Endothelial cell (in vitro differentiated cells): ENCODE measurements at regions not wholly inside any gene's neighbourhood (a gene's known extent, or its start where the extent isn't known, plus 50 kb on each side); places are given as distances from the start of the nearest gene placed in this dataset.

Source experiments
- DNase-seq: peaks from one replicate; pipeline ENCODE4 v3.0.0; 2021; ENCODE audit warnings: low spot score
- H3K27ac Mint-ChIP-seq: one replicate; pipeline ENCODE4 v1.8.0; 2021; ENCODE audit warnings: mixed read lengths, inconsistent platforms; ENCODE audit not compliant: unreplicated experiment
- H3K27me3 Mint-ChIP-seq: one replicate; pipeline ENCODE4 v1.8.0; 2021; ENCODE audit warnings: mild to moderate bottlenecking, moderate library complexity, mixed read lengths, inconsistent platforms; ENCODE audit not compliant: unreplicated experiment
- H3K36me3 Mint-ChIP-seq: one replicate; pipeline ENCODE4 v1.8.0; 2021; ENCODE audit warnings: mild to moderate bottlenecking, low read depth, mixed read lengths, inconsistent platforms; ENCODE audit not compliant: unreplicated experiment
- H3K4me1 Mint-ChIP-seq: one replicate; pipeline ENCODE4 v1.8.0; 2021; ENCODE audit warnings: mild to moderate bottlenecking, mixed read lengths, inconsistent platforms; ENCODE audit not compliant: unreplicated experiment
- H3K4me3 Mint-ChIP-seq: one replicate; pipeline ENCODE4 v1.8.0; 2021; ENCODE audit warnings: mild to moderate bottlenecking, mixed read lengths, inconsistent platforms; ENCODE audit not compliant: unreplicated experiment
- H3K9me3 Mint-ChIP-seq: one replicate; pipeline ENCODE4 v1.8.0; 2021; ENCODE audit warnings: mixed read lengths, inconsistent platforms; ENCODE audit not compliant: unreplicated experiment
- TF ChIP-seq, protein P1 (sequence below): fragments of 200-600 bp; sonication (generic); IDR thresholded peaks from one replicate; pipeline ENCODE4 v1.5.0; 2021; ENCODE audit warnings: antibody characterized with exemption; ENCODE audit not compliant: unreplicated experiment

DNA sequence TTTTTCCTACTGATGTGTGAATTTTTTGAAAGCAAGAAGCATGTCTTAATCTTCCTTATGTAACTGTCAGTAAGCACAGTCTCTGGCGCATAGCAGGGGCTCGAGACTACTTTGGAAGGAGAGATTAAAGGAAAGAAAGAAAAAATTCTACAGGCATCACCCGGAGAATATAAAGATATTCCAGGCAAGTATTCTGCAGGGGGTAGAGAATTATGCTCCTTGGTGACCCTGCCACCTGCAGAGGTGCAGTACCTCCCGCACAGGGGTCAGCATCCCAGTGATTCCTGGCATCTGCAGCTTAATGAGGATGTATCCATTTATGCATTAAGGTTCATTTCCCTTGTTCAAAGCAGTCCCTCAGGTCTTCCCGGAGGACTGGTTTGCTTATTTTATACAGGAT is 87.6 kb upstream of the WLS start:
- Mint-ChIP-seq H3K4me1 (no peaks in the 10 kb centered on the region), H3K27me3 (peaks cover 4% of the 10 kb centered on the region), H3K36me3 (no peaks in the 10 kb centered on the region), H3K4me3 (no peak overlapping the region), H3K9me3 (no peaks in the 10 kb centered on the region), H3K27ac (no peak overlapping the region)
- no peak for DNase-seq
- TF ChIP-seq, protein P1, sequence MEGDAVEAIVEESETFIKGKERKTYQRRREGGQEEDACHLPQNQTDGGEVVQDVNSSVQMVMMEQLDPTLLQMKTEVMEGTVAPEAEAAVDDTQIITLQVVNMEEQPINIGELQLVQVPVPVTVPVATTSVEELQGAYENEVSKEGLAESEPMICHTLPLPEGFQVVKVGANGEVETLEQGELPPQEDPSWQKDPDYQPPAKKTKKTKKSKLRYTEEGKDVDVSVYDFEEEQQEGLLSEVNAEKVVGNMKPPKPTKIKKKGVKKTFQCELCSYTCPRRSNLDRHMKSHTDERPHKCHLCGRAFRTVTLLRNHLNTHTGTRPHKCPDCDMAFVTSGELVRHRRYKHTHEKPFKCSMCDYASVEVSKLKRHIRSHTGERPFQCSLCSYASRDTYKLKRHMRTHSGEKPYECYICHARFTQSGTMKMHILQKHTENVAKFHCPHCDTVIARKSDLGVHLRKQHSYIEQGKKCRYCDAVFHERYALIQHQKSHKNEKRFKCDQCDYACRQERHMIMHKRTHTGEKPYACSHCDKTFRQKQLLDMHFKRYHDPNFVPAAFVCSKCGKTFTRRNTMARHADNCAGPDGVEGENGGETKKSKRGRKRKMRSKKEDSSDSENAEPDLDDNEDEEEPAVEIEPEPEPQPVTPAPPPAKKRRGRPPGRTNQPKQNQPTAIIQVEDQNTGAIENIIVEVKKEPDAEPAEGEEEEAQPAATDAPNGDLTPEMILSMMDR = no peak

DNA sequence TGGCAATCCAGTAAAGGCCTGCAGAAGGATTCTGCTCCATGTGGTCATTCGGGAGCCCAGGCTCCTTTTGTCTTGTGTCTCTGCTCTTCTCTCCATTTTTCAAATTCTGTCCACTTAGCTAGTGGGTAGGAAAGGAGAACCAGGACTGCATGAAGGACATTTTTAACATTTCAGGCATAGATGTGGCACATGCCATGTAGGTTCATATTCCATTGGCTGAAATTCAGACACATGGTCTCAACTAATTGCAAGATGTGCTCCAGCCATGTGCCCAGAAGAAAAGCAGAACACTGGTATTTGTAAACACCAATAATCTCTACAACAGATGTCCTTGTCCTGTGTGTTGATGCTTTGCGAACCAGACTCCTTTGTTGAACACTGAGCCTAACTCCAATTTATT is 85.2 kb upstream of the WLS start:
- no peaks in the 10 kb centered on the region for H3K9me3 Mint-ChIP-seq

DNA sequence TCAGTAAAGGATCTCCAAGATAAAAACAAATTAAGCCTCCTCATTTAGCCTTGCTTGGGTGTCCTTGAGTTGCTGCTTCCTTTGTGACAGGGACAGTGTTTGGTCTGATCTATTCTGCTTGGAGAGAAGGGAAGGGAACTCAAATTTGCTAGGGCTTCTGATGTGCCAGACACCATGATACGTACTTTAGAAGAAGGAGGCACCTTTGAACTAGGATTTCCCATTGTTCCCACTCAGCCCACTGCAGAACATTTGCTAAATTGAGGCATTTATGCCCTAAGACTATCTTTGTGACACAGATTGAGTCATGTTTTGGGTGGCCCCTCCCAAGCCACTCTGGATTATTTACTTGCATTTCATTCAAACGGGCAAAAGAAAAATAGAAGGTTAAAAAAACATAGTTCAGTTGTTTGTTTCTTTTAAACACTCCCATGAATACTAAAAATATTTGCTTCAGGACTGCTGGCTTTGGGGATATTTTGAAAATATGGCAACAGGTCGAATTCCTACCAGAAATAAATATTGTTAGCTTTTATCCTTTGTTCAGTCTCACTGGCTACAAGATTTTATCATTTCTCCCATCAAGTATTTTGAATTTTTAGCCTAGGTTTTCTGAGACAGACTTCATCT is 81.9 kb upstream of the WLS start:
- H3K4me1 Mint-ChIP-seq = peaks cover 11% of the 10 kb centered on the region
- no peaks in the 10 kb centered on the region for H3K36me3 Mint-ChIP-seq
- DNase-seq = no peak
- H3K27ac Mint-ChIP-seq = peak overlapping the region; percentile 50
- H3K9me3 Mint-ChIP-seq = no peaks in the 10 kb centered on the region
- TF ChIP-seq, protein P1 = no peak
- no peaks in the 10 kb centered on the region for H3K27me3 Mint-ChIP-seq
- no peak overlapping the region for H3K4me3 Mint-ChIP-seq

More for the DNA sequence above, 85.2 kb upstream of the WLS start:
- TF ChIP-seq, protein P1 = no peak
- no peak overlapping the region for H3K27ac Mint-ChIP-seq
- no peak for DNase-seq
- H3K4me3 Mint-ChIP-seq = no peak overlapping the region
- no peaks in the 10 kb centered on the region for H3K27me3 Mint-ChIP-seq
- H3K4me1 Mint-ChIP-seq = peaks cover 11% of the 10 kb centered on the region
- no peaks in the 10 kb centered on the region for H3K36me3 Mint-ChIP-seq

DNA sequence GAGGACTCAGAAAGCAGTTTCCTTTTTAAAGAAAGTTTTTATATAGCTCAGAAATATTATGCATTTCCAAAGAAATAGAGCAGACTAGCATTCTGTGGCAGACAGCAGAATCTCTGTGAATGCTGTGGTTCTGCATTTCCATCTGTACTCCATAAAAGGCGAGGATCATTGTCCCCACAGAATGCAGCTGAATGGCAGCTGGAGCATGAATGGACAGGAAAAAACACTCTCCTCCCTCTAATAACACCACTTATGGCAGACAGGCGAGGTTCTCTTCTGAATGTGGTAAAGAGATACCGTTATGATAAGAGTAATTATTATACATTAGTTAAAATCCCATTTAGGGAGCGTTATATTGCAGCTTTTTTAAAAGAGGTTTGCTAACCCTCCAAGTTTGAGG is 81.4 kb upstream of the WLS start:
- no peaks in the 10 kb centered on the region for H3K36me3 Mint-ChIP-seq
- H3K27me3 Mint-ChIP-seq = no peaks in the 10 kb centered on the region
- H3K9me3 Mint-ChIP-seq = no peaks in the 10 kb centered on the region
- TF ChIP-seq, protein P1 = no peak
- no peak overlapping the region for H3K4me3 Mint-ChIP-seq
- no peak for DNase-seq
- H3K4me1 Mint-ChIP-seq = peaks cover 11% of the 10 kb centered on the region
- H3K27ac Mint-ChIP-seq = no peak overlapping the region

DNA sequence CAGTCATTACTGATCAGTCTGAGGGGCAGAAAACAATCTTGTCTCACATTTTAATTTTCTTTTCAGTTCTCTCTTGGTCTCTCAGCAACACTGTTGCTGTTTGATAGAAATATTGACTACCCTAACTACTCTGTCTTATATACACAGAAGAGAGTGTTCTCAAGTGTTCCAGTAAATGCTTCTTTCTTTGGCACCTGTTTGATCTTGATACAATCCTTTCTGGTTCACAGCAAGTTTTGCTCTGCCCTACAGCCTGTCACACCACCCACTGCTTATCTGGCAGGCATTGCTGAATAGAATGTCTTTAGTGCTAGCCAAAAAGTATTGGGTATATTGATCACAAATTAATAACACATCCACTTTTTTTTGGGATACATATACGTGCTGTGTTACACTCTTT is 75.7 kb upstream of the WLS start:
- TF ChIP-seq, protein P1 = no peak
- no peaks in the 10 kb centered on the region for H3K9me3 Mint-ChIP-seq
- H3K36me3 Mint-ChIP-seq = no peaks in the 10 kb centered on the region
- DNase-seq = no peak
- H3K27me3 Mint-ChIP-seq = peaks cover 1% of the 10 kb centered on the region
- no peaks in the 10 kb centered on the region for H3K4me1 Mint-ChIP-seq
- no peak overlapping the region for H3K27ac Mint-ChIP-seq
- no peak overlapping the region for H3K4me3 Mint-ChIP-seq
